Hepatic stellate cell (primary cell): ENCODE measurements at regions not wholly inside any gene's neighbourhood (a gene's known extent, or its start where the extent isn't known, plus 50 kb on each side); places are given as distances from the start of the nearest gene placed in this dataset.

Source experiments
- DNase-seq: peaks from one replicate; pipeline ENCODE4 v3.0.0; 2011; ENCODE audit warnings: low spot score

DNA sequence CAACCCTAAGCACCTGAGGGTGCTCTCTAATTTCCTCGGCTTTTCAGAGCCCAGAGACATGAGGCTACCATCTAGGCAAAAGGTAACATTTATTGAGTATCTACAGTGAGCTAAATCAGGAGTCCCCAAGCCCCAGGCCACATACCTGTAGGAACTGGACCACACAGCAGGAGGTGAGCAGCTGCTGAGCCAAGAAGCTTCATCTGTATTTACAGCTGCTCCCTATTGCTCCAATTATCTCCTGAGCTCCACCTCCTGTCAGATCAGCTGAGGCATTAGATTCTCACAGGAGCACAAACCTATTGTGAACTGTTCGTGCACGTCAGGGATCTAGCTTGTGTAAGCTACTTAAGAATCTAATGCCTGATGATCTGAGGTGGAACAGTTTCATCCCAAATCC, 70.2 kb downstream of the RND3 start:
- no peak for DNase-seq

DNA sequence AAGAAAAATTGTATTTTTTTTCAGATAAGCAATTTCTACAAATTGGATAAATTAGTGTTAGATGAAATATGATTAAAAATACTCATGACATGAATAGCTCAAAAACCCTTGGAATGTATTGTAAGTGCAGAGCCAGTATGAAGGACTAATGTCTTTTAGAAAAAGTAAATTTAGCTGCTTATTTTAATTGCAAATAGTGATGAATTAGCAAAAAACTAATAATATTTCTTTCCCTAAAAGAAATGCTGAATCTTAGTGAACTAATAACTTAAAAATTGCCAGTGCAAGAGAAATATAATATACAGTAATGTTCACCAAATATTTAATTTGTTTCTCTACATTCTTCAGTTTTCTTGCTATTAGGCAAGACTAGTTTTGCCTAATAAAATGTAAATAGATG, 72.4 kb downstream of the RND3 start:
- DNase-seq = no peak

DNA sequence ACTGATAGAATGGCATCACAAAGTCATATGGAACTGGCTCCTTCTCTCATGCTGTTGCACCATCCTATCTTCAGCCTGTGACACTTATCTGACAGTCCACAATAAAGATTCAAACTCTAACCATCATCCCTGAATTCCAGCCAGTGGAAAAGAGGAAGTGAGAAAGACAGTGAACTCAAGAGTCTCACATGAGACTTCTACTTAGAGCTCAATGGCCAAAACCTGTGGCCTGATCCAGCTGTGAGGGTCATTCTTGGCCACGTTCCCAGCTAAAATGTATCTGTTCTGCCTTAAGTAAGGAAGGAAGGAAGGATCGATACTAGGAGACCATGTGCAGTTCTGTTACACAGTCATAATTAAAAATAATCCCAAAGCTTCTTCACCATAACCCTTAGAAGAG, 73.6 kb downstream of the RND3 start:
- DNase-seq = no peak

DNA sequence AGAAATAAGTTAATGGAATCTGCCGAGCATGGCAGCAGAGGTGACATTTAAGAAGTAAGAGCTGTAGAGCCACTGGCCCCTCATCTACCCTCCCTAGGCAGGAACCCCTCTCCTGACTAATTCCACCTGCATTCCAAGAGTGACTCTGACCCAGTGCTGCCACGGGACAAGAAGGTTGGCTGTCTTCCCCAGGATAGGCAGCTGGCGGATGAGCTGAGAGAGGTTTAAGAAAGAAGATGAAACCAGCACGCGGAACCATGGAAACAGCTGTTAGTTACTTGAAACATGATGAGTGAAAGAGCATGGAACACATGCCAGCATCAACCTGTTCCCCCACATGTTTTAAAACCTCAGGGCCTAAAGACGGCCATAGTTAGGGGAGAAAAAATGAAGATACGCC, 74.1 kb downstream of the RND3 start:
- DNase-seq = no peak

DNA sequence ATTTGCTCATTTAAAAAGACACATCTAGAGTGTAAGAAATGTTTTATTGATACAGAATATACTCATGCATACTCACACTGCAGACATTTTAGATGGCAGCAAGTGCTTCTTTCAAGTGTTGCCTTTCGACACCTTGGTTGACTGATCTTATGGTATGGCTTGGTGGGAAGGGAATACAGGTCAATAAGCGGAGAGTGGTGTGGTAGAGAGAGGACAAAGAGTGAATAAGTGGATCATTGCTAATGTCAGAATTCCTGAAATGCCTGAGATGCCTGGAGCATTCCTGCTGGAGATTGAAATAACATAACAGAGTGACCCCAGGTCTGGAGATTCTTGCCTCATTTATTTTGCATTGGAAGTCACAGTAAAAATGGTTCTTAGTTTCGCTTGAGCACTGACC, 76.7 kb downstream of the RND3 start:
- DNase-seq = peak; percentile 53

DNA sequence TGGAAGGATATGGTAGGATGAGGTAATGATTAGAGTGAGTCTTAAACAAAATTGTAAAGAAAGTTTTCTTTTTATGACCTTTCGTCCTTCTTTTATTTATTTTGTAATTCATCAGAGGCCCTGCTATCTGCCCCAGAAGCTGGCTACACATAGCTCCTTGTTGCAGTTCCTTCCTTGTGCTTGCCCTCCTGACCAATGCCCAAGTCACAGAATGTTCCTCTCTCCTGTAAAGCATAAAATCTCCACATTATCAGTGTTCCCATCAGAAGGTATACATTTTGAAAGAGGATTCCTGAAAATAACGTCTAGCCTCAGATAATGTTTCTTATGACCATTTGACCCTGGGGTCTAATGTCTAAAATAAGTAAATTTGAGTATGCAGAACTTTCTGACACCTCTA, 78.3 kb downstream of the RND3 start:
- no peak for DNase-seq

DNA sequence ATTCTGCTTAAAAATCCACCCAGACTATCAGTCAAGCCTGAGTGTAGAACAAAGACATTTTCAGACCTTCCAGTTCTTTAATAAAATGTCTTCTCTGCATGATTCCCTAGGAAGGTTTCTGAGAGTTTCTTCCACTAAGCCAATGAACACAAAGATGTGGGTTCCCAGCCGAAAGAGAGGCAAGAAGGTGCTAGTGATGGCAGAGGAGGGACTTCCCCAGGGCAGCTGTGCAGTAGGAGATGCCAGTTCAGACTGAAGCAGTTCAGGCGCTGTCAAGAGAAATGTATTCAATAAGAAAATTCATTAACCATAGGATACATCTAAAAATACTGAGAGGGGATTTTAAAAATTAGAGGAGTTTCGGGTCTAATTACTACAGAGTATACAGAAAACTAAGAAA, 83.3 kb downstream of the RND3 start:
- no peak for DNase-seq

DNA sequence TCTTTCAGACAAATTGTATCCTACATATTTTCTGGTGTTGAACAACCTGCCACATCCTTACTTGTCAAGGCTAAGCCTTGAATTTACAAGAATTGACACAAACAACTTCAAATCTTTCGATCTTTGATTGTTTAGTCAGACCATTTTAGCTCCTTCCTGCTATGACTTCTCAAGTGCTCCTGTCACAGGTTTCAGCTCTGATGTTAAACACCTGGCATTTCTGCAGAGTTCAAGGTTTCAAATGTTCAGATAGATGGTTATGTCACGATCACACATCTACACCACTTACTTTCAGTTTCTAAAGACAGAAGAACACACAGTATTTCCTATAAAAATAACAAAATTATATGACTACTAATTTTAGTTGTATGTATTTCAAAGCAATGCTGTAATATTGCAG, 84.0 kb downstream of the RND3 start:
- DNase-seq = no peak

DNA sequence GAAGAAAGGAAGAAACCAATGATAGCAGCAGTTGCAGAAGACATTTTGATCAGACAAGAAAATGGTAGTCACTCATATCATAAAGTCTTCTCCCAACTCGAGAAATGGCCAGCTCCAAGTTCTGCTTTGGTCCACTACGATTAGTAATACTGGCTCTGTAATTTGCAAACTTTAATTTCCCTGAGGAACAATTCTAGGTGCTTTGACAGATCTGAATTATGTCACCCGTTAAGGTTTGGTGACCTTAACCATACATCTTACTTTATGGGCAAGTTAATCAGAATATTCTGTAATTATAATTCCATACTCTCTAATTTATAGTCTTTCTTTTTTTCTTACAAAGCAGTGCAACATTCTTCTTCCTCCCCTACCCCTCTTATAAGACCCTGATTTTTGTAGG, 84.5 kb downstream of the RND3 start:
- DNase-seq = no peak

DNA sequence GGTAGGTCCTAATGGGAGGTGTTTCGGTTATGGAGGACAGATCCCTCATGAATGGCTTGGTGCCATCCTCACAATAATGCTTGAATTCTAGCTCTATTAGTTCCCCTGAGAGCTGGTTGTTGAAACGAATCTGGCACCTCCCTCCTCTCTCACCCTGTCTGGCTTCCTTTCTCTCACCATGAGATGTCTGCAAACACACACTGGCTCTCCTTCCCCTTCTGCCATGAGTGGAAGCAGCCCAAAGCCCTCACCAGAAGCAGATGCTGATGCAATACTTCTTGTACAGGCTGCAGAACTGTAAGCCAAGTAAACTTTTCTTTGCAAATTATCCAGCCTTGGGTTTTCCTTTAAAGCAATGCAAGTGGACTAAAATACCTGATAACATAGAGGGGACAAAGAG, 86.6 kb downstream of the RND3 start:
- no peak for DNase-seq

DNA sequence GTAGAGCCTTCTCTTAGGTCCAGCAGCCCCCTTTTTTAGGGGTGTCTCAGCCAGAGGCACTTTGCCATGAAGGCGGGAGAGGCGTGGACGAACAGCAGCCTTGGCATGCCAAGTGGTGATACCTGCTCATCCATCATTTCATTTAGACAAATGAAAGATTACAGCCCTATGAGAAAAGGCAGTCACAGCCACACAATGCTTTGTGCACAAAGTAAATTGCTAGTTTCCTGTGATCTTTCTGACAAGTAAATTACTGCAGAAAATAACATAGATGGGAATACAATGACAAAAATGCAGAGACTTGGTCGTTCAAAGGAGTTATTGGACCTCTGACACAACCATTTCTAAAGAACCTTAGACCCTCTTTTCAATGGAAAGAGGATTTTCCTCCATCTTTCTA, 94.9 kb downstream of the RND3 start:
- DNase-seq = no peak

DNA sequence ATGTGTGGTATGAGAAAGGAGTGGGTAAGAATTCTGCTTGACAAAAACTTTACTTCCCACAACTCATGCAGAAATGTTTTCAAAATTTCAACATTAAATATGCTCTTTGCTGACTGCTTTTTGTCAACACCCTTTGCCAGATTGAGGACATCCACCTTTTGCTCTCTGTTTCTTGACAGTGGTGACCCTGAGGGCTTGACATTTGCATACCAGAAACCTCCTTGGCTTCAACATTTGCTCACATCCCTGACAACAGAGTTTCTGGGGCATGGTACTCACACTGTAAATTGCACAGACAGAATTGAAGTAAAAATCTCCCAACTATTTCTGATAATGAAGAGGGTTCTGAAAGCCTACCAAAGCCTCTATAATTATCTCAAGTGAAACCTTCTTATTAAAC, 95.7 kb downstream of the RND3 start:
- no peak for DNase-seq

DNA sequence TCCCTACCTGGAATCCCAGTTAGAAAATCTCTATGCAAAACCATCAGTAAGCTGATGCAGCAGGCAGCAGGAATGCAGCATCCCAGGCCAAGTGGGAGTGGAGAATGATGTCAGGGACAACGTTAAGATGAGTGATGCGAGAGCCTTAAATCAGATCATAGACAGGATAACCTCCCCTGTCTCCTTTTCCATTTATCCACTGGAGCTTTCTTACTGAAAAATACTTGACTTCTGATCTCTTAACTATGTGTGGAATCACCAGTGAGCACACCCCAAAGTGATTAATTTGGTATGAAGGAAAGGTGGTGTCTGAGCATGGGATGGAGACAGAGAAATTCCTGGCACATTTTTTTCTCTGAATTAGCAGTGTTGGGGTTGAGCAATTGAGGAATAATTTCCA, 98.0 kb downstream of the RND3 start:
- no peak for DNase-seq

DNA sequence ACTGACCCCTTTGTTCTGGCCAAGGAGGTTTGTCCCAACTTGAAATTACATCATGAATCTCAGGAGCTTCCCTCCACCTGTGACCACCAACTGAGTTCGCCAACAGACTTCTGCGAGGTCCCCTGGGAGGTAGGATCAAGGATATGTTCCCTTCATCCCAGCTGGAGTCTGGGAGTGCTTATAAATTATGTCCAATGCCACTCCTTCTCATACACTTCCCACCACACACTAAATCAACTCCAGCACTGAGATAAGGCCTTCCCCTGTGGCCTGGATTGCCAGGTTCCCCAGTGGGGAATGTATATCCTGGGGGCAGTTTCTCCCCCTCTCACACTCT, 99.2 kb downstream of the RND3 start:
- no peak for DNase-seq

DNA sequence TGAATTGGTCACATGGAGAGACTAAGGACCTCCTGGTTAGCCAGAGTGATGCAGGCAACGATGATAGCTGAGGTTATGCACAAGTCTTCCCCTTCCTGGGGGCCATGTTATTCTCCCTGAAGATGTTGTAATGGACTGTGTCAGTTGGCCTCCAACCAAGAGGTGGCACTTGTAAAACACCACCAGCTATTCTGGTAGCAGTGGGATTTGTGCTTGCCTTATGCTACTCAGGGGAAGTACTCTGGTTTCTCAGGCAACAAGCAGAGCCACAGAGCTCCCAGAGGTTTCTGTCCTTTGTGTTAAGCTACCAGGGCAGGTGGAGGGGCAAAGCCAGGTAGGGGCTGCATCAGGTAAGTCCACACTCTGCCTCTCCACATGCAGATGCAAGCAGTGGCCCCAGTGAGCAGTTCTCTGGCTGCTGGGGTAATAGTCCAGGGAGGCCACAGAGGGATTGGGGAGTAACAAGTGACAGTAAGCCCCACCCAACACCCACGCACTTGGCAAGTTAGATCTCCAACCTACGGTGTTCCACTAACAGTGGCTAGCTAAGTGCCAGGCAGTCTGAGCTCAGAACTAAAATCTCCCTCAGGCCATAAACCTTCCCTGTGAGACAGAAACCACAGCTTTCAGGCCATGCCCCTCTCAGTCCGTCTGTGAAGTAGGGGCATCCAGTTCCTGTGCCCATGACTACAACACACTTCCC, 99.7 kb downstream of the RND3 start:
- no peak for DNase-seq

DNA sequence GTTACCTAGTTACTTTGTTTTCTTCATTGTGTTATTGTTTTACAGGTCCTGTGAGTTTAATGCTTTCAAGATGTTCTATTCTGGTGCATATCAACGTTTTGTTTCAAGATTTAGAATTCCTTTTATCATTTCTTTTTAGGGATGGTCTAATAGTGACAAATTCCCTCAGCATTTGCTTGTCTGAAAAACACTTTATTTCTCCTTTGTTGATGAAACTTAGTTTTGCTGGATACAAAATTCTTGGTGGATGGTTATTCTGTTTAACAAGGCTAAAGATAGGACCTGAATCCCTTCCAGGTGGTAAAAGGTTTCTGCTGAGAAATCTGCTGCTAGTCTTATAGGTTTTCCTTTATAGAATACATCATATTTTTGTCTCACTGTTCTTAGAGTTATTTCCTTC, 102.3 kb downstream of the RND3 start:
- DNase-seq = no peak

DNA sequence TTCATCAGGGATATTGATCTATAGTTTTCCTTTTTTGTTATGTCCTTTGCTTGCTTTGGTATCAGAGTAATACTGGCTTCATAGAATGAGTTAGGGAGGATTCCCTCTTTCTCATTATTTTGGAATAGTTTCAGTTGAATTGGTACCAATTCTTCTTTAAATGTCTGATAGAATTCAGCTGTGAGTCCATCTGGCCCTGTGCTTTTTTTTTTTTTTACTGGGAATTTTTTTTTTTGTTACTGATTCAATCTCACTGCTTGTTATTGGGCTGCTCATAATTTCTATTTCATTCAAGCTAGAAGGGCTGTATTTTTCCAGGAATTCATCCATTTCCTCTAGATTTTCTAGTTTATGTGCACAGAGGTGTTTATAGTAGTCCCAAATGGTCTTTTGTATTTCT, 103.9 kb downstream of the RND3 start:
- DNase-seq = no peak

DNA sequence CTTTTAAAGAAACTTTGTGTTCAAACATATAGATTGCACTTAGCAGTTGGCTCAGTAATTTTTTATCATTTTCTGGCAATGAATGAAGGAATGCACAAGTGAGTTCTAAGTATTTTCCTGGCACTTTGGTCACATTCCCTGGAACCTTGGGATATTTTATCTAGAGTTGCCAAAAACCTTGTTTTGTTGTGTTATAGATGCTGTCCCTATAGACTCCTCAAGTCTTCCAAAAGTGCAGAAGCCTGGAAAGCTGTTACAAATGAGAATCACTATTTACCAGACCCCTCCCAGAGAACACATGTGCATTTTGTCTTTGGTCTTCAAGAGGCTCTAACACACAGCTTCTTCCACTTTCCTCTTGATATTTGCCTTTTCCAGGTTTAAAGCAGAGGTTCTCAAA, 108.3 kb downstream of the RND3 start:
- DNase-seq = no peak

DNA sequence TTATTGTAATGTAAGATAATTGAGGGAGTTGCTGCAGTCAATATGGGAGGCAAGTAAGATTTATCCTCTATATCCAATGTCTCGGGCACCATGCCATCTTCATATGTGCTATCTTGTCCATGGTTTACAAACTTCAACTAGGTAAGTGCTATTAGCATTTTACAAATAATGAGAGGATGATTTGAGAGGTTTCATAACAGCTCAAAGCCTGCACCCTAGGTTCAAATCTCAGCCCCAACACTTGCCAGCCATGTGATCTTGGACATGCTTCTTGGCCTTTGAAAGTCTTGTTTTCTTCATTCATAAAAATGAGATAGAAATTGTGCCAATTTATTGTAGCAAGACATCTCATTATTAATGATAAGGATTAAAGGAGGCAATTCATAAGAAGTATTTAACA, 108.8 kb downstream of the RND3 start:
- DNase-seq = no peak

DNA sequence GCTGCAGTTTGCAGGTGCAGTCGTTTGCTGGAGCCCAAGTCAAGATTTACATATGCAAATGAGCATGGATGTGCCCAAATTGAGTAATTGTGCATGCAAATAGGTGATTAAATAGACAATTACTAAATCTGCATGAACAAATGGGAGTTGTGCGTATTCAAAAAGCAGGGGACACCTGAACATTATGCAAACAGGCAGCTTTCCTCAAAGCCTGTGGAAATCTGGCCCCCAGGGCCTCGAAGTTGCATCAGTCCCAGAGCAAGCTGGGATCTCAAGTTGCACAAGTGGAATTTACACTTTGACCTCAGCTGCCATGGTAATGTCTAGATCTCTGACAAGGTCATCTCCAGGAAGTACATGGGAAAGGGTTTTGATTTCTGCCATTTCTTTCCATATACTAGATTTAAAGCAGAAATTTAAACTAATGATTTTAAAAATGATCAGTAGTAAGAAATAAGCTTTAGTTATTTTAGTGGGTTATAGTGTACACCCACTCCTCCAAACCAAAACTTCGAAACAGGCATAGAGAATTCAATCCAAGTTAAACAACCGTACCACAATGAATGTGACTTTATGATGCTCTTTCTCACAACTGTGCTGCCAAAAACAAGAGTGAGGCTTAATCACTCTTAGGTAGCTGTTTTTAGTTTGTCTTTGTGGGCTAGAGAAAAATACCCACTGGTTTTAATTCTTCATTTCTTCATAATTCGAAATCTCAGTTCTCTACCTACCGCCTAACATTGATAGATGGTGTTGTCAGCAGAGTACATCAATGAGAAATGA, 110.7 kb downstream of the RND3 start:
- no peak for DNase-seq

DNA sequence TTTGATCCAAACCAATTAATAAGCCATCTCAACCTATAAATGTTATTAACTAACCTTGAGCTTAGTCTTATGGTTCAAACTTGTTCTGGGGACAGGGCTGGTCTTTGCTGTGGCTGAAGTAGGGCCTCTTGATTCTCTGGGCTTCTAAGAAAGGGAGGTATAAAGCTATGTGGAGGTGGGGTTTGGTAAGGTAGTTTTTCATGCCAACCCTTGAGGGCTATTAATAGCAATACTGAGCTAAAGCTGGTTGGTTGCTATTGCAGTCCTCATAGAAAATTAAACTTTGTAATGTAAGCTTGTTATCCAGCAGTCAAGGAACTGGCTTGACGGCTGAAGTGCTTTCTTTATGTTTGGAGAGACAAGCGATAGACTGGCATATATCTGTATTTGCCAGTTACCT, 112.1 kb downstream of the RND3 start:
- DNase-seq = no peak

DNA sequence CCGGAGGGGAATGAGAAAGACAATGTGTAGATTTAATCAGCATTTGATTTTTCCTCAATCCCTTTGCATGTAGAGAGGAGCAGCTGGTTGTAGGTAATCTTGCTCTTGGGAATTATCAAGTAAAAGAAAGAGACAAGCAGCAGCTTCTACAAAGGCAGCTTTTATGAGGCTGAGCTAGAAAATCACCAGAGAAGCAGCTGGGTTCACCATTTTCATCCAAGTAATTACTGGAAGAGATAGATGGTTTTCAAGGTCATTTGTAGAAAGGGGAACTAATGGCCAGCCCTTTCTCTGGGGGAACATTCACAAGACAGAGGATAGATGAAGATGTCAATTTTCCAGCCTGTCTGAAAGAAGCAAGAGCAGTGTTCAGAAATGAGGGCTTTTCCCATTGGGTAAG, 113.0 kb downstream of the RND3 start:
- no peak for DNase-seq

DNA sequence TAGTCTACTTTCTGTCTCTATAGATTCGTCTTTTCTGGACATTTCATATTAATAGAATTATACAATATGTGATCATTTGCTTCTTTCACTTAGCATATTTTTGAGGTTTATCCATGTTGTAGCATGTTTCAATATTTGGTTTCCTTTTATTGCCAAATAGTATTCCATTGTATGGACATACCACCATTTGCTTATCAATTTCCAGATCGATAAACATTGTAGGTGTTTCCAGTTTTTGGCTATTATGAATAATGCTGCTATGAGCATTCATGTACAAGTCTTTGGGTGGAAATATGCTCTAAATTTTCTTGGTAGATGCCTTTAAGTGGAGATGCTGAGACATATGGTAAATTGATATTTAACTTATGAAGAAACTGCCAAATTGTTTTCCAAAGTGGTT, 114.1 kb downstream of the RND3 start:
- DNase-seq = no peak
